ENCODE measurements at regions not wholly inside any gene's neighbourhood (a gene's known extent, or its start where the extent isn't known, plus 50 kb on each side); places are given as distances from the start of the nearest gene placed in this dataset.

DNA sequence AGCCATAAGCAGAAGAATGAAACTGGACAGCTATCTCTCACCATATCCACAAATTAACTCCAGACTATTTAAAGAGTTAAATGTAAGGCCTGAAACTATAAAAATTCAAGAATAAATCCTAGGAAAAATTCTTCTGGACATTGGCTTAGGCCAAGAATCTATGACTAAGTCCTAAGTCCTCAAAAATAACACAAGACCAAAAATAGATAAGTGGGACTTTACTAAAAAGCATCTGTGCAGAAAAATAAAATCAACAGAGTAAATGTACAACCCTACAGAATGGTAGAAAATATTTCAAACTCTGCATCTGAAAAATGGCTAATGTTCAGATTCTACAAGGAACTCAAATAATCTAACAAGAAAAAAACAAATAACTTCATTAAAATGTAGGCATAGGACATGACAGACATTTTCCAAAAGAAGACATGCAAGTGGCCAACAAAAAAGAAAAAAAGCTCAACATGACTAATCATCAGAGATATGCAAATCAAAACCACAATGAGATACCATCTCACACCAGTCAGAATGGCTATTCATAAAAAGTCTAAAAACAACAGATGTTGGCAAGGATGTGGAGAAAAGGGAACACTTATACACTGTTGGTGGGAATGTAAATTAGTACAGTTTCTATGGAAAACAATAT is 61.0 kb upstream of the PPFIA2 start:
- H3K27me3 ChIP-seq (replicated peaks; ENCODE audit: insufficient read depth, low read length), result no peaks in the 10 kb centered on the region
- no peak for DNase-seq
- TF ChIP-seq, protein P1, sequence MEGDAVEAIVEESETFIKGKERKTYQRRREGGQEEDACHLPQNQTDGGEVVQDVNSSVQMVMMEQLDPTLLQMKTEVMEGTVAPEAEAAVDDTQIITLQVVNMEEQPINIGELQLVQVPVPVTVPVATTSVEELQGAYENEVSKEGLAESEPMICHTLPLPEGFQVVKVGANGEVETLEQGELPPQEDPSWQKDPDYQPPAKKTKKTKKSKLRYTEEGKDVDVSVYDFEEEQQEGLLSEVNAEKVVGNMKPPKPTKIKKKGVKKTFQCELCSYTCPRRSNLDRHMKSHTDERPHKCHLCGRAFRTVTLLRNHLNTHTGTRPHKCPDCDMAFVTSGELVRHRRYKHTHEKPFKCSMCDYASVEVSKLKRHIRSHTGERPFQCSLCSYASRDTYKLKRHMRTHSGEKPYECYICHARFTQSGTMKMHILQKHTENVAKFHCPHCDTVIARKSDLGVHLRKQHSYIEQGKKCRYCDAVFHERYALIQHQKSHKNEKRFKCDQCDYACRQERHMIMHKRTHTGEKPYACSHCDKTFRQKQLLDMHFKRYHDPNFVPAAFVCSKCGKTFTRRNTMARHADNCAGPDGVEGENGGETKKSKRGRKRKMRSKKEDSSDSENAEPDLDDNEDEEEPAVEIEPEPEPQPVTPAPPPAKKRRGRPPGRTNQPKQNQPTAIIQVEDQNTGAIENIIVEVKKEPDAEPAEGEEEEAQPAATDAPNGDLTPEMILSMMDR (IDR thresholded peaks at IDR 0.05; ENCODE audit: low read length), result no peak
- TF ChIP-seq EZH2phosphoT487 (IDR thresholded peaks at IDR 0.05; ENCODE audit: low read length), result no peak
- no peak for TF ChIP-seq EZH2 (optimal IDR thresholded peaks at IDR 0.05; ENCODE audit: low read depth, low read length)

GRCh38 chr12:81815611-81816010 is 56.5 kb upstream of the PPFIA2 start:
- DNase-seq, result no peak

More for the DNA sequence above, 61.0 kb upstream of the PPFIA2 start:
- Histone ChIP-seq H3K27ac (ENCODE audit: low read length) (no peak overlapping the region), H2AFZ (ENCODE audit: low read length) (no peak overlapping the region), H3K9me2 (replicated peaks; ENCODE audit: insufficient read depth, low read length) (no peaks in the 10 kb centered on the region), H3K4me3 (ENCODE audit: low read length) (no peak overlapping the region), H3K9ac (ENCODE audit: low read length) (no peak overlapping the region), H3K9me3 (replicated peaks; ENCODE audit: insufficient read depth, low read length) (no peaks in the 10 kb centered on the region), H3K4me2 (ENCODE audit: low read depth, low read length) (no peak overlapping the region), H3K79me2 (ENCODE audit: low read length) (no peaks in the 10 kb centered on the region), H3K4me1 (ENCODE audit: low read length) (no peaks in the 10 kb centered on the region), H4K20me1 (ENCODE audit: insufficient read depth, low read length) (no peaks in the 10 kb centered on the region), H3F3A (ENCODE audit: insufficient read depth, low read length) (no peaks in the 10 kb centered on the region), H3K36me3 (replicated peaks; ENCODE audit: insufficient read depth, low read length) (no peaks in the 10 kb centered on the region)

GRCh38 chr12:81811778-81812125 is 52.6 kb upstream of the PPFIA2 start:
- H3K4me2 ChIP-seq (ENCODE audit: low read depth, low read length), result no peak overlapping the region
- TF ChIP-seq, protein P1 (IDR thresholded peaks at IDR 0.05; ENCODE audit: low read length), result no peak
- TF ChIP-seq EZH2 (optimal IDR thresholded peaks at IDR 0.05; ENCODE audit: low read depth, low read length) (no peak), EZH2phosphoT487 (IDR thresholded peaks at IDR 0.05; ENCODE audit: low read length) (no peak)
- no peak overlapping the region for H3K9ac ChIP-seq (ENCODE audit: low read length)
- no peaks in the 10 kb centered on the region for H3K4me1 ChIP-seq (ENCODE audit: low read length)
- H3K27me3 ChIP-seq (replicated peaks; ENCODE audit: insufficient read depth, low read length), result no peaks in the 10 kb centered on the region
- no peak overlapping the region for H3K4me3 ChIP-seq (ENCODE audit: low read length)
- no peak overlapping the region for H2AFZ ChIP-seq (ENCODE audit: low read length)
- H3F3A ChIP-seq (ENCODE audit: insufficient read depth, low read length), result no peaks in the 10 kb centered on the region
- no peaks in the 10 kb centered on the region for H3K9me2 ChIP-seq (replicated peaks; ENCODE audit: insufficient read depth, low read length)
- H3K79me2 ChIP-seq (ENCODE audit: low read length), result no peaks in the 10 kb centered on the region
- no peak for DNase-seq
- H3K36me3 ChIP-seq (replicated peaks; ENCODE audit: insufficient read depth, low read length), result no peaks in the 10 kb centered on the region
- no peak overlapping the region for H3K27ac ChIP-seq (ENCODE audit: low read length)
- H4K20me1 ChIP-seq (ENCODE audit: insufficient read depth, low read length), result no peaks in the 10 kb centered on the region
- H3K9me3 ChIP-seq (replicated peaks; ENCODE audit: insufficient read depth, low read length), result no peaks in the 10 kb centered on the region

More at GRCh38 chr12:81815611-81816010, 56.5 kb upstream of the PPFIA2 start:
- Histone ChIP-seq H3K4me3 (ENCODE audit: low read length) (no peak overlapping the region), H4K20me1 (ENCODE audit: insufficient read depth, low read length) (no peaks in the 10 kb centered on the region), H2AFZ (ENCODE audit: low read length) (no peak overlapping the region), H3K9ac (ENCODE audit: low read length) (no peak overlapping the region), H3K4me1 (ENCODE audit: low read length) (no peaks in the 10 kb centered on the region), H3K36me3 (replicated peaks; ENCODE audit: insufficient read depth, low read length) (no peaks in the 10 kb centered on the region), H3K79me2 (ENCODE audit: low read length) (no peaks in the 10 kb centered on the region), H3K4me2 (ENCODE audit: low read depth, low read length) (no peak overlapping the region), H3K9me2 (replicated peaks; ENCODE audit: insufficient read depth, low read length) (no peaks in the 10 kb centered on the region), H3F3A (ENCODE audit: insufficient read depth, low read length) (no peaks in the 10 kb centered on the region), H3K9me3 (replicated peaks; ENCODE audit: insufficient read depth, low read length) (no peaks in the 10 kb centered on the region), H3K27ac (ENCODE audit: low read length) (no peak overlapping the region), H3K27me3 (replicated peaks; ENCODE audit: insufficient read depth, low read length) (no peaks in the 10 kb centered on the region)
- TF ChIP-seq EZH2 (optimal IDR thresholded peaks at IDR 0.05; ENCODE audit: low read depth, low read length) (no peak), EZH2phosphoT487 (IDR thresholded peaks at IDR 0.05; ENCODE audit: low read length) (no peak)
- TF ChIP-seq, protein P1 (IDR thresholded peaks at IDR 0.05; ENCODE audit: low read length), result no peak

Data from MM.1S (cell line).